Fibroblast of peridontal ligament (primary cell): ENCODE measurements at regions not wholly inside any gene's neighbourhood (a gene's known extent, or its start where the extent isn't known, plus 50 kb on each side); places are given as distances from the start of the nearest gene placed in this dataset.
"Not testable (repeated sequence)": the region's sequence is repeated elsewhere in the genome, so short reads cannot be mapped to it uniquely, and the experiment has no call there.

Experiments used
- DNase-seq: peaks from one replicate; pipeline ENCODE4 v3.0.0-alpha.2; 2010; ENCODE audit errors: extremely low read depth

DNA sequence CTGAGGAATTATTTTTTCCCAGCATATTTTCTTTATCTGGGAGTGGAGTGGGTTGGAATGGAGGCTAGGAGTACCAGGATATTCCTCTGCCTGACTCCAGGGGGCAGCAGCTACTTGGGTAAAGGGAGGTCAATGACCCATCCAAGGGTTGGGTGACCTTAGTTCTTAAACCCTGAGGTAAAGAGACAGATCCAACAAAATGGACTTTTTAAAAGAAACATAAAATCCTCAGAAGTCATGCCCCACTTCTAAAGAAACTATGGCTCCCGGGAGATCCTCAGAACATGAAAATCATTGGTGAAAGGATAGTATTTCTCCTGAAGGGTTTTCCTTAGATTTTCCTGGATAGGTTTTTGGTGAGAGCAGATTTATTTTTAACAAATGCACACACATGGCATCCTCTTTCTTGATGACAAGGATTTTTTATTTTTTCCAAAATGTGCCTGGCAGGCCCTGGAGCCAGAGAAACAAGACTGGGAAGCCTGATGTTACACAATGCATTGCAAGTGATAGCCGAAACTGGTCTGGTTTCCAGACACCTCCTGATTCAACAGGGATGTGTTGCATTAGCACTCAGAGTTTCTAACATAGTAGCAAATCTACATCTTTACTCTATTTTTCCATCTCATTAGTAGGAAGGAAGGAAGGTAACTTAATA lies 240.9 kb upstream of the BTBD3 start:
- peak; percentile 59 for DNase-seq

DNA sequence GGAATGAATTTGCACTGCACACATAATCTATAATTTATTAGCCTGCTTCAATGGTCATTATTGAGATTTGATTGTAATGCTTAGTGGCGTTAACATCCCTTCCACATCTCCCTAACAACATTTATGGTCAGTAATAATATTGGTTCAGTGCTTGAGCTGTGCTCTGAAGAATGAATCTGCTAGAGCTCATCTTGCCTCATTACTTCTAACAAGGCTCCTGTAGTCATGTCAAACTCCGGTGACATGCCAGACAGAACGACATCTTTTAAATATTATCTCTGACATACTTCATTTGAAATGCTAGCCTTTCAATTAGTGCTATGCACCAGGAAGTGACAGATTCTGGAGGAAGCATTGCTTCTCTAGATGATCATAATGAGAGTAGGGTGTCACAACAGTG lies 240.3 kb upstream of the BTBD3 start:
- DNase-seq, result no peak

DNA sequence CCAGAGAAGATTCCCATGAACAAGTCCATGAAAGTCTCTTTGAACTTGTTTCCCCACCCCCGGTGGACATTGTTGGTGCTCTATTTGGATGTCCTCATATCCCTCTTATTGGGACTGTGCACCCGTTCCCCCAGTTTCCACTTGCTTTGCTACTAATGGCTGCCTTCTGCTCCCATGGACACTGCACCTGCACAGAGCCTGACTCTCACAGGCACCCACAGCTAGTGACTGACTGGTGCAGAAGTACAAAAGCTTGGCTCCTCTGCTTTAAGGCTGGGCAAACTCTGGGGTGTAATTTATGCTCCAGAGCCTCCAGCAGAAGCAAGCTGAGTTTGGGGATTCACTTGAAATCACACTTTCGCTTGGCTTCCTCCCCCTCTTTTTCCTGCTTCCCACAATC lies 239.9 kb upstream of the BTBD3 start:
- DNase-seq, result no peak

DNA sequence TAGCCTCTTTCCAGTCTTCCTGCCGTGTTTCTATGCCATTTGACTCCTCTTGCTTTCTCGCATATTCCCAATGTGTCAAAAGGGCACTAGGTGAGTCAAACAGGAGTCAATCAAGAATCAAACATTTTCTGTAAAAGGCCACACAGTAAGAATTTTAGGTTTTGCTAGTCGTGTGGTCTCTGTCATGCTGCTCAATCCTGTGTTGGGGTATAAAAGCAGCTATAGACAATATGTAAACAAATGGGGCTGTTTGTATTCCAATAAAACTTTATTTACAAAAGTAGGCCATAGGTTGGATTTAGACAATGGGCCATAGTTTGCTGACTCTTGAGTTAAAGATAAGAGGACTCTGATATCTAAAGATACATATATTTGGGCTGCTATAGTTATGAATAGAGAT lies 235.4 kb upstream of the BTBD3 start:
- no peak for DNase-seq

DNA sequence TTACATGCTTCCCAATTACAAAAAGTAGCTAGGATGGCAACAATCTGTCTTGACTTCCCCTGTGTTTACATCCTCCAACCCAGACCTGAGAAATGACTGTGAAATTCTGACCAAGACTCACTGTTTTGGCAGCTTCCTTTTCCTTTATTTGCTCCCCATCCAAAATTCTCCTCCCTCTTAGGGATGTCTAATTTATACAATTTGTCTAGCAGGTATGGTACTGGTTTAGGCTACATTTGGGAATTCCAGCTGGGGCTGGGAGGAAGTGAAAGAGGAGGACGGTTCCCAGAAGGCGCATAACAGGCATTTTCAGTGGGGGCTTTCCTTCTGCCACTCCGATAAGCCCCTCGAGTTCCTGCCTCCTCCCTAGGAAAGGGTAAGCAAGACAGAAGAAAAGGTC lies 231.5 kb upstream of the BTBD3 start:
- DNase-seq, result no peak

DNA sequence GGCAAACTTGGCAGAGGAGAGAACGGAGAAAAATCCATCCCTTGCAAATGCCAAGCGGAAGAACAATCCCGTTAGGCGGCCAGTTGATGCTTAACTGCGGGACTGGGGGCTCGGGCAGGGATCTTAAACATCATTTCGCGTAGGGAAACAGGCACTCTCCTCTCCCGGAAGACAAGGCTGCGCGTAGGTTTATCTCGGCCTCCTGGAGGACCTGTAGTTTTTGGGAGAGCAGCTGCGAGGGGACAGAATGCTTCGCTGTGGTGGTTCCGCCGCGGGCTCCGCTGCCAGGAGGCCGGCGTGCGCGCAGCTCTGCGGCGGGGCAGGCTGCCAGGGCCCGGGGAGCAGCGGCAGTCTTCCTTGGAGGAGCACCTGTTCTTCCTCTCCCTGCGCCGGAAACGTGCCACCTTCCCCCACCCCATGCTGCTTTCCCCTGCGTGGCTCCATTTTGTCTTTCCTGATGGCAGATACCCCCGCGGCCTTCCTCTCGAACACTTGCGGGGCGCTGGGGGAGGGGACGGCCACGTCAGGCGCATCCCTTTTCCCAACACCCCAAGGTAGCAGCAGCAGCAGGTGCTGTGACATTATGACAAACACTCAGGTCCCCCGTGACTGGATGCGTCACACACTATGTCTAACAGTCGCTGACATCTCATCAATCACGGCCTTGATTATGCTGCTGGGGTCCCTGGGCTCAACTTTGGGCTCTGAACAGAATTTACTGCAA lies 230.7 kb upstream of the BTBD3 start:
- DNase-seq, result peak; percentile 19

DNA sequence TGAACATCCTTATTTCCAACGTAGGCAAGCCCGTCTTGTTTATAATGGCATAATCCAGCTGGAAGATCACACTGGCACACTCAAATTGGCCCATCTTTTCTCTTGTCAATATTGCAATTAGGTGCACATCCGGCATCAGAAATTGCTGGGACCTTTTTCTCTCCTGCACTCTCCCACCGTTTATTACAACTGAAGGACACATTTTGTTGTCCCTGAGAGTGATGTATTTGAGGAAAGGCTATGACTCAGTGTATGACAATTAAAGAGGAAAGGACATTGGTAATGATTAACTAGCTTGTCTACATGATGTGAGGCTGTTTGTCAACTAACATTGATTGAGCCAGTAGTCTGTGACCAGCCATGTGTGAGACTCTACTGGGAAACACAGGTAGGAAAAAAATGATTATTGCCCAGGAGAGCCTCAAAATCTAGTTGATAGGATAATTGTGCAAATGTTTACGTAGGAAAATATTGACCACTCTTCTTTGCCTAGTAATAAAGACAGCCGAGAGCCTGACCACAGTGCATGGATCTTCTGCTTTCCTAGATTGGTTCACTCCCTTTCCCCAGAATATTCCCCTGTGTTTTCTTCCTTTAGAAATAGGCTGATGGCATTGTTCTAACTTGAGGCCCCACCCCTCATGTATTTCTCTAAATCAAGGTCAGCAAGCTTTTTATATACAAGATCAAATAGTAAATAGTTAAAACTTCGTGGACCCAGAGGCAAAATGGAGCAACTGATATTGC lies 230.0 kb upstream of the BTBD3 start:
- no peak for DNase-seq

DNA sequence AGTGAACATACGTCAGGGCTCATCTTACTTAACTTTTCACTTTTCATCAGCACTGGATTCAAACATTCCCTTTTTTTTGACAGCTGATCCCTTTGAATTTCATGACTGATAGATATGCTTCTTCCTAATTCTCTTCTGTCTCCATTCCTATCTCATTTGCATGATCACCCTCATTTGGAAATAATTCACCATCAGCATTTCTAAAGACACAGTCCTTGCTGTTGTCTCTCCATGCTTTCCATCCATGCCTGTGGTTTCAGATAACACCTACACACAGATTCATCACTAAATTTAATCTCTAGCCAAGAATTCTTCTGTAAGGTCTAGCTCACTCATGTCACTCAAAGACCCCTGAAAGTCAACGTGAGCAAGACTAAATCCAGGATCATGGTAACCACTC lies 228.4 kb upstream of the BTBD3 start:
- DNase-seq, result no peak

DNA sequence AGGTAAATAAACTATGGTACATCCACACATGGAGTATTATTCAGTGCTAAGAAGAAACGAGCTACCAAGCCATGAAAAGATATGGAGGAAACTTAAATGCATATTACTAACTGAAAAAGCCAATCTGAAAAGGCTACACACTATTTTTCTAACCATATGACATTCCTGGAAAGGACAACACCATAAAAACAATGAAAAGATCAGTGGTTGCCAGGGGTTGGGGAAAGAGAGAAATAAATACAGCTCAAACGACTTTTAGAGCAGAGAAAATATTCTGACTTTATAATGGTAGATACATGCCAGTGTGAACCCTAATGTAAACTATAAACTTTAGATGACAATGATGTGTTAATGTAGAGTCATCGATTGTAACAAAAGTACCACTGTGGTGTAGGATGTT lies 225.9 kb upstream of the BTBD3 start:
- no peak for DNase-seq

DNA sequence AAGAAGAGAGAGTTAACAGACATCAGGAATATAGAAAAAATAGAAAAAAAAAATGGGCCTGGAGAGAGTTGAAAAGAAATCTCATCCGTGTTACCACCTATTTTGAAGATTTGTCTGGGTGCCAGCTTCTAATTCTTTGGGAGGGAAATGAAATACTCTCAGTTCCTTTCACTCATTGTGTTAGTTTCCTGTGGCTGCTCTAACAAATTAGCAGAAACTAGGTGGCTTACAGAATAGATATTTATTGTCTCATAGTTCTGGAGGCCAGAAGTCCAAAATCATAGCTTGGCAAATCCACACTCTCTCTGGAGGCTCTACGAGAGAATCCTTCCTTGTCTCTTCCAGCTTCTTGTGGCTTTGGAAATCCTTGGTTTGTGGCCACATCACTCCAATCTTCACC lies 225.1 kb upstream of the BTBD3 start:
- DNase-seq, result no peak

DNA sequence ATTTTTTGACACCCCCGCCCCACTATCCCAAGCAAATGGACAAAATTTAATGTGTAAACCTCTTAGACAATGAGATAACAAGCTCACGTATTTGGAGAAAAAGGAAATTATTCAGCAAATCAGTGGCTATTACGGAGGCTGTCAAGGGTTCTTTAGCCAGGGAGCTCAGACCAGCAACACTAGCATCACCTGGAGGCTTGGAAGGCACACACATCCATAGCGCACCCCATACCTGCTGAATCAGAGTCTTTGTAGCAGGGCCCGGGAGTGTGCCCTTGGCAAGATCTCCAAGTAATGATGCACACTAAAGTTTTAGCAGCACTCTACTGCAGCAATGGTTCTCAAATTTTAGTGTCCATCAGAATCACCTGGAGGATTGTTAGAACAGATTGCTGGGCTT lies 223.2 kb upstream of the BTBD3 start:
- no peak for DNase-seq

DNA sequence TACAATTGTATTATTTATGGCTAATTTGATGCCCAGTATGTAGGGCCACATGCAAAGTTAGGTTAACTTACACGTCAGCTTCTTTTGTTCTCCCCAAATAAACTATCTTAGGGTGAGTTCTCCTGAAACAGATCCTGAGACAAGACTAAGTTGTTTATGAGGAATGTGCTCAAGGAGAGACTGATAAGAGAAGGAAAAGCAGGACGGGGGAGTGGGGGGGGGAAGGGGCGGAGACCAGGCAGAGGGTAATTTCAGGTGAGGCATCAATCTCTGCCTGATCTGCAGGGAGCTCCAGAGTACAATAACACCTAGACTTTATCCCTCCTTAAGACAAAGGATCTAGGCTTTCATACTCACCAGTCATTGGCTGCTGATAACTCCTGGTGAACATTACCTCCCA lies 220.6 kb upstream of the BTBD3 start:
- no peak for DNase-seq

DNA sequence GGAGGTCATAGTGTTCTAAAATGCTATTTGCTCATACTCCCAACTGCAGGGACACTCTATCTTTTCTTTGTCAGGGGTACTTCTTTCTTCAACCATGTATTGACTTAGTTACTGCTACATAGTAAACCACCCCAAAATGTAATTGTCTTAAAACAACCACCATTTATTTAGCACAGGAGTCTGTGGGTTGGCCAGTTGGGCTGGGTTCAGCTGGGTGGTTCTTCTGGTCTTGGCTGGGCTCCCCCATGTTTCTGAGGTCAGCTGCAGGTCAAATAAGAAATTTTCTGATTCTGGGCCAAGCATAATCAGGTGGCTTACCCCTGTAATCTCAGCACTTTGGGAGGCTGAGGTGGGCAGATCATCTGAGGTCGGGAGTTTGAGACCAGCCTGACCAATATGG lies 220.0 kb upstream of the BTBD3 start:
- DNase-seq, result no peak

DNA sequence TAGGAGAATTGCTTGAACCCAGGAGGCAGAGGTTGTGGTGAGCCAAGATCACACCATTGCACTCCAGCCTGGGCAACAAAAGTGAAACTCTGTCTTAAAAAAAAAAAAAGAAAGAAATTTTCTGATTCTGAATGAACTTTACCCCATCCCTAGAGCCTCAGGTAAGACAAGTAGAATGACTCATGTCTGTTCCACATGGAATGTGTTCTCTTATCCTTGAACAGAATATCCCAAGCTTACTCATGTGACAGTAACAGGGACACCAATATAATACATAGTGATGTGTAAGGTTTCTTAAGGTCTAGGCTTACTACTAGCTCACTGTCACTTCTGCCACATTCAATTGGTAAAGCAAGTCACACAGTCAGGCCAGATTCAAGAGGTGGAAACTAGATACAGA lies 219.6 kb upstream of the BTBD3 start:
- DNase-seq, result no peak

DNA sequence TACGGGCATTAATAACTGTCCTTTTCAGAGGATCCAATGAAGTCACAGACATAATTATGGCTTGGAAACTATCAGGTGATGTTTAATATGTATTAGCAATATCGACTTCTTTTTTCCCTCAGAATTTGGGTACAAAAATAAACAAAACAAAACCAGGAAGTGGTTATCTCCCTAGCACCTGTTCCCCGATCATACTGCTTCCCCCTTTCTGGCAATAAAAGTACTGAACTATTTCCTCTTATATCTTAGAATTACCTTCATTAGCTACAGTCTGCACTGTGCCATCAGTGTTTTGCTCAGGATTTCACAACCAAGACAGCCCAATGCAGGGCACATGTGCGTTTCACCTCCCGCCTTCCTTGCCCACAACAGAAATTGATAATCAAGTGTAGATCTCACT lies 216.9 kb upstream of the BTBD3 start:
- DNase-seq, result no peak

DNA sequence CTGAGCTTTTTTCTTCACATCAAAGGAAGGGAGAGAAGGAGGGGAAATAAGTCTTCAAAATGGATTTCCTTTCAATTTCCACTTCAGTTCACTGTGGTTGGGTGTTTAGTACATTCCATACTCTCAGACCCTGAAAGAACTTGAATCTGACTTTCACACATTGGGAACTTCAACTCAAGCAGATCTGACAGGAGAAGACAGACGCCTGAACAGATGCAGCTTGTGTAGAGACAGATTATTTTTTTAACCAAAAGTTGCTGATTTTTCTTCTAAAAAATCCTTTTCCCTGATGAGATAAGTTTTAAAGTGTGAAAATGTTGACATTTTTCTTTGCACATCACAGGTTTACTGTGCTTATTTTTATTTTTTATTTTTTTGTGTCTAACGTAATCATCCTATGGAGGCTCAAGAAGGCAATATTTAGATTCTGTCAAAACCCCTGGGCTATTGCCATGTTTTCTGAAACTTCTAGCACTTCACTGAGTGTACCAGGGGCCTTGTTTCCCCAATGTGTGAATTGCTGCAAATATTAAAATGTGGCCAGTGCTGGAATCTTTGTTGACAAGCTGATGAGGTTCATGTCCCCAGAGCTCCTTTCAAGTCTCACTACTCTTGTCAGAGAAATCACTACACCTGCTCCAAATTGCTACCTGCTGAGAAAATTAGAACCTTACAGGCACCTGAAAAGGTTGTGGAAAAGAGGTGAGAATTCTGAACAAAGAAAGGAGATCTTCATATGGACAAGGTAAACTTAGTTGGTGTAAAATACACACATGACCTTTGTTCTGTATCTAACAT lies 214.8 kb upstream of the BTBD3 start:
- no peak for DNase-seq

DNA sequence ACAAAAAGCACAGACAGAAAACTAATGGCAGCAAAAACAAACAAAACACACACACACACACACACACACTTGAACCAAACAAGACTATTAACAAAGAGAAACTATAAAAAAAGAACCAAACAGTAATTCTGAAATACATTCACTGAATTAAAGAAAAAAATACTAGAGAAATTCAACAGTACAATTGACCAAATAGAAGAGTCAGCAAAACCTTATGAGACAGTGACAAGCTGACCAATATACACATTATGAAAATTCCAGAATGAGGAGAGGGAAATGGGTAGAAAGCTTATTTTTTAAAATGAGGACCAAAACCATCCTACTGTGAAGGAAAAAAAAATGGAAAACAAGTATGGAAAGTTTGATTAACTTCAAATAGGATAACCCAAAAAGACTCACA lies 212.2 kb upstream of the BTBD3 start:
- DNase-seq, result no peak

DNA sequence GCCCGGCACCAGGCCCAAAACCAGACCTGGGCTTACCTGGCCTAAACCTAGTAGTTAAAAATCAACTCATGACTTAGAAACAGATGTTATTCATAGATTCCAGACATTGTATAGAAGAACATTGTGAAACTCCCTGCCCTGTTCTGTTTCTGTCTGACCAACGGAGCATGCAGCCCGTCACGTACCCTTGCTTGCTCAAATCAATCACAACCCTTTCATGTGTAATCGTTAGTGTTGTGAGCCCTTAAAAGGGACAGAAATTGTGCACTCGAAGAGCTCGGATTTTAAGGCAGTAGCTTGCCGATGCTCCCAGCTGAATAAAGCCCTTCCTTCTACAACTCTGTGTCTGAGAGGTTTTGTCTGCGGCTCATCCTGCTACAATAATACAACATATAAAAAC lies 209.5 kb upstream of the BTBD3 start:
- DNase-seq, result not testable (repeated sequence)

DNA sequence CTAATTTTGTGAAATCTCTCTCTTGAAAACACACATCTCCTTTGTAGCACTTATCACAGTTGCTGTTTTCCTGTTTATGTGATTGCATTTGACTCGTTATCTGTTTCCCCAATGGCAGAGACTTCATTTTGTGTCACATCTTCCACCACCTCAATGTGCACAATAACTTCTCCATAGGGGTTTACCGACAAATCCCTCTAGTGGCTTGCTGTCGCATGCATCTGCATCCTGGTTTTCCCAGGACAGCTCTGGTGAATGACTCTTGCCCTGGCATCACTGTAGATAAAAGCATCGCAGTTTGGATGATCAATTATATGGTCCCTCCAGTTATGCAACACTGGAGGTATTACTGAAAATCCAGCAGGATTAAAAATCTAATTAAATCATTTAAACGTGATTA lies 206.5 kb upstream of the BTBD3 start:
- no peak for DNase-seq

DNA sequence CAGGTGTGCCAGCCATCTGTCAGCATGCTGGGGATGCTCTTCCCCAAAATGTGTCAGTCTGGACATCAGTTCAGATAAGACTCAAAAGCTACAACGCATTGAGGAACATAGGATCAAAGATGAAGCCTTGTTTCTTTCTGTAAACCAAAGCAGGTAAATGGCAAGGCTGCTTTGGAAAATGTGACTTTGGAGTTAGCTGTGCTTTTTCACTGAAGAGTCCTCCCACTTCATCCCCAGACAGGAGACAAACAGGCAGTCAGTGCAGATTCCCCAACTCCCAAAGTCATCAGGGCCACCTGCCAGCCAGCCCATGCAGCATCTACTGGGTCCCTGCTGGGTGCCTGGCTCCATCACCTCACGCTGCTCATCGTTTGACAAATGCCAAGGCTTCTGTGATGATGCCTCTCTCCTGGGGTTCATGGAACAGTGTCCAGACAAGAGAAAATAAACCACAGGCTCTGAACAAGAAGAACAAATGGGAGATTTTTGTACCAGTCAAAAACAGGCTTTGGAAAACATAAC lies 205.0 kb upstream of the BTBD3 start:
- no peak for DNase-seq

DNA sequence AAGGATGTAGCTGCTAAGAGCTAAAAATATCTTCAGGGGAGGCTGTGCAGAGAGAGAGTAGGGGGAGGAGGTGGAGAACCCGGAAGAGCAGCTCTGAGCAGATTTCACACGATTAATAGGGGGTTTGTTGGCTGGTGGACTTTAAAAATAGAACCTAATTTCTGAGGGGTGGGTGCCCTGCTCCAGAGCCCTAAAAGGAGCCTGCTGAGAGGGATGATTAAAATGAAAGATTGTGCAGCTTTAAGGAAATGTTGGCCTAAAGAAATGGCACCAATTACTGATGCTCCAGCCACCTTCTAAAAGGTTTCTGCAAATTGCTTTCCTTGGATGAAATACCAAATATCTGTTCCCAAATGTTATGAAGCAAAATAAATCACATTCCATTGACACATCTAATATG lies 202.8 kb upstream of the BTBD3 start:
- DNase-seq, result no peak
